OCI-LY7 (cell line): ENCODE measurements at regions not wholly inside any gene's neighbourhood (a gene's known extent, or its start where the extent isn't known, plus 50 kb on each side); places are given as distances from the start of the nearest gene placed in this dataset.

ENCODE experiments used
- EZH2phosphoT487 ChIP-seq: fragments of 200-600 bp; sonication (generic); IDR thresholded peaks from 2 replicates; pipeline ENCODE4 v1.6.1; 2018; ENCODE audit warnings: low read depth, borderline replicate concordance, mild to moderate bottlenecking, mixed run types, antibody characterized with exemption, low read length, moderate library complexity, mixed read lengths
- TF ChIP-seq, protein P1 (sequence below): fragments of 200-600 bp; sonication (generic); conservative IDR thresholded peaks from 2 replicates; pipeline ENCODE4 v1.5.1; 2014; ENCODE audit warnings: mild to moderate bottlenecking, antibody characterized with exemption, low read length, moderate library complexity, mixed read lengths

DNA sequence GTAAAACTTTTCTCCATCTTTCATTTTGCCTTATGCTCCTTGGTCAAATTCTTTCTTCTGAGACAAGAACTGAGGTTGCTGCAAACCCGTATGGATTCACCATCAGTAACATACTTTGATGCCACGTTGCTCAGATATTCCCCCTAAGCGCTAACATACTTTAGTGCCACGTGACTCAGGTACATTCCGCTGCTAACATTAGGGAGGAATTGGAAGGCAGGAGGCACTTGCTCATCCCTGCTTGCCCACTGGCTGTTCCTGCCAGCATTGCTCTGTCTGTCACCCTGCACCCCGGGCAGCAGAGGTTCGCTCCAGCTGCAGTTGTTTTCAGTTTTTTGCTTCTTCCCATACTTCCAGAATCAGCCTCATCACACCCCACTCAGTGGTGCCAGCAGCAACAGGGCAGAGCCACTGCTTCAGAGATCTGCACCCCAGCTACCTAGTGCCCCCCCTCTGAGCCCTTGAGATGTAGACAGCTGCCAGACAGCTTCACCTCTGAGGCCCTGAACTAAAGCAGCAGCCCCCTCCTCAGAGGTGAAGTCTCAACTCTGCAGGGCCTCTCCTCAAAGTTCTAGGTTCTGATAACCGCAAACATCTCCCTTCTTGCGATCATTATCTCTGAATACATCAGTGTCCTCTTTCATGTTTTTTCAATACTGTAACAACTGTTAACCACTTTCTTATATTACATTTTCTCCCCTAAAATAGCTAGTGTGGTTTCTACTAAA, 228.0 kb upstream of the KIF2A start:
- TF ChIP-seq, protein P1, sequence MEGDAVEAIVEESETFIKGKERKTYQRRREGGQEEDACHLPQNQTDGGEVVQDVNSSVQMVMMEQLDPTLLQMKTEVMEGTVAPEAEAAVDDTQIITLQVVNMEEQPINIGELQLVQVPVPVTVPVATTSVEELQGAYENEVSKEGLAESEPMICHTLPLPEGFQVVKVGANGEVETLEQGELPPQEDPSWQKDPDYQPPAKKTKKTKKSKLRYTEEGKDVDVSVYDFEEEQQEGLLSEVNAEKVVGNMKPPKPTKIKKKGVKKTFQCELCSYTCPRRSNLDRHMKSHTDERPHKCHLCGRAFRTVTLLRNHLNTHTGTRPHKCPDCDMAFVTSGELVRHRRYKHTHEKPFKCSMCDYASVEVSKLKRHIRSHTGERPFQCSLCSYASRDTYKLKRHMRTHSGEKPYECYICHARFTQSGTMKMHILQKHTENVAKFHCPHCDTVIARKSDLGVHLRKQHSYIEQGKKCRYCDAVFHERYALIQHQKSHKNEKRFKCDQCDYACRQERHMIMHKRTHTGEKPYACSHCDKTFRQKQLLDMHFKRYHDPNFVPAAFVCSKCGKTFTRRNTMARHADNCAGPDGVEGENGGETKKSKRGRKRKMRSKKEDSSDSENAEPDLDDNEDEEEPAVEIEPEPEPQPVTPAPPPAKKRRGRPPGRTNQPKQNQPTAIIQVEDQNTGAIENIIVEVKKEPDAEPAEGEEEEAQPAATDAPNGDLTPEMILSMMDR, result no peak
- no peak for TF ChIP-seq EZH2phosphoT487
